Medulla oblongata (tissue), 1 donor: ENCODE measurements at regions not wholly inside any gene's neighbourhood (a gene's known extent, or its start where the extent isn't known, plus 50 kb on each side); places are given as distances from the start of the nearest gene placed in this dataset.
"Not testable (repeated sequence)": the region's sequence is repeated elsewhere in the genome, so short reads cannot be mapped to it uniquely, and the experiment has no call there.

Experiments
- DNase-seq: peaks from one replicate; pipeline ENCODE4 v3.0.0-alpha.2; 2015; ENCODE audit errors: extremely low spot score

GRCh38 chr13:38415233-38415632, 65.6 kb downstream of the UFM1 start:
- no peak for DNase-seq

- no peak for DNase-seq
Observed at GRCh38 chr13:38417241-38417640, 67.6 kb downstream of the UFM1 start.

GRCh38 chr13:38417727-38418126, 68.1 kb downstream of the UFM1 start:
- no peak for DNase-seq

GRCh38 chr13:38418286-38418685, 68.6 kb downstream of the UFM1 start:
- DNase-seq = no peak

- no peak for DNase-seq
Observed at GRCh38 chr13:38419312-38419873, 69.7 kb downstream of the UFM1 start.

GRCh38 chr13:38421590-38422560, 72.2 kb downstream of the UFM1 start:
- no peak for DNase-seq

GRCh38 chr13:38429916-38430315, 80.3 kb downstream of the UFM1 start:
- DNase-seq = no peak

- DNase-seq = no peak
Observed at GRCh38 chr13:38430796-38431195, 81.1 kb downstream of the UFM1 start.

- no peak for DNase-seq
Observed at GRCh38 chr13:38440666-38441065, 91.0 kb downstream of the UFM1 start.

- no peak for DNase-seq
Observed at GRCh38 chr13:38444904-38445303, 95.3 kb downstream of the UFM1 start.

GRCh38 chr13:38452656-38453055, 103.0 kb downstream of the UFM1 start:
- DNase-seq = no peak

GRCh38 chr13:38462605-38463004, 113.0 kb downstream of the UFM1 start:
- no peak for DNase-seq

- no peak for DNase-seq
Observed at GRCh38 chr13:38463048-38463447, 113.4 kb downstream of the UFM1 start.

GRCh38 chr13:38472411-38472810, 122.8 kb downstream of the UFM1 start:
- not testable (repeated sequence) for DNase-seq

- DNase-seq = no peak
Observed at GRCh38 chr13:38473305-38473704, 123.7 kb downstream of the UFM1 start.

GRCh38 chr13:38477676-38478075, 128.0 kb downstream of the UFM1 start:
- DNase-seq = no peak

GRCh38 chr13:38483623-38484022, 134.0 kb downstream of the UFM1 start:
- DNase-seq = no peak

GRCh38 chr13:38490657-38491056, 141.0 kb downstream of the UFM1 start:
- no peak for DNase-seq

- no peak for DNase-seq
Observed at GRCh38 chr13:38494445-38494844, 144.8 kb downstream of the UFM1 start.

GRCh38 chr13:38496917-38497316, 147.3 kb downstream of the UFM1 start:
- DNase-seq = no peak

GRCh38 chr13:38498271-38498670, 148.6 kb downstream of the UFM1 start:
- no peak for DNase-seq

- no peak for DNase-seq
Observed at GRCh38 chr13:38514575-38514974, 164.9 kb downstream of the UFM1 start.

- no peak for DNase-seq
Observed at GRCh38 chr13:38518328-38518727, 168.5 kb upstream of the FREM2 start.
